ENCODE measurements at regions not wholly inside any gene's neighbourhood (a gene's known extent, or its start where the extent isn't known, plus 50 kb on each side); places are given as distances from the start of the nearest gene placed in this dataset.

GRCh38 chr17:56665864-56666263 lies 72.4 kb downstream of the NOG start:
- TF ChIP-seq POLR2A (IDR thresholded peaks at IDR 0.05): no peak
- no peak for TF ChIP-seq CTCF (IDR thresholded peaks at IDR 0.05)
- TF ChIP-seq EP300 (IDR thresholded peaks at IDR 0.05): no peak

Data from tibial nerve (tissue), 4 donors.